ENCODE measurements at regions not wholly inside any gene's neighbourhood (a gene's known extent, or its start where the extent isn't known, plus 50 kb on each side); places are given as distances from the start of the nearest gene placed in this dataset.
"Not testable (repeated sequence)": the region's sequence is repeated elsewhere in the genome, so short reads cannot be mapped to it uniquely, and the experiment has no call there.

- not testable (repeated sequence) for H3K27ac ChIP-seq; H3K4me3 ChIP-seq; ATAC-seq (ENCODE audit: insufficient number of reproducible peaks, low FRiP score, low read depth); DNase-seq (ENCODE audit: low spot score); H3K36me3 ChIP-seq; H3K9me3 ChIP-seq; H3K4me1 ChIP-seq (ENCODE audit: control insufficient read depth in 1 of 2, low read depth in 2 of 2); H3K27me3 ChIP-seq (replicated peaks; ENCODE audit: insufficient read depth)
Measured at GRCh38 chr5:44756097-44756496, 52.6 kb upstream of the MRPS30 start.

DNA sequence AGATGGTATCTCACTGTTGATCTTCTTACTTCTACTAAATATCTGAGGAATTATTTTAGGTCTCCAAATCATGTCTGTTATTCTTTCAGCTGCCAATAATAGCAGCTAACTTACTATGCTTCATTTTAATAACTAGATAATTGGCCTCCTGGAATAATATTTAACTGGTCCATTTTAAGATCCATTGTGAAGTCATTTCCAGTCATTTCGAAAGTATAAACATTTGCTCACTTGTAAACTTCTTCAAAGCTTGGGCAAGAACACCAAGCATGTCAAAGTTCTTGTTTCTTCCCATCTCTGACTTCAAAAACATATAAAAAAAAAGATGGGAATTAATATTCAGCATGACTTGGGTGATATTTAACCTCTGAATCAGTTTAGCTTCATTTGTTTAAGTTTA is 61.4 kb upstream of the MRPS30 start:
- Histone ChIP-seq H3K27ac (no peak overlapping the region), H3K9me3 (no peaks in the 10 kb centered on the region), H3K36me3 (no peaks in the 10 kb centered on the region), H3K4me3 (no peak overlapping the region), H3K27me3 (replicated peaks; ENCODE audit: insufficient read depth) (no peaks in the 10 kb centered on the region), H3K4me1 (ENCODE audit: control insufficient read depth in 1 of 2, low read depth in 2 of 2) (no peaks in the 10 kb centered on the region)
- DNase-seq (ENCODE audit: low spot score) (no peak), ATAC-seq (ENCODE audit: insufficient number of reproducible peaks, low FRiP score, low read depth) (no peak)
- TF ChIP-seq, protein P1, sequence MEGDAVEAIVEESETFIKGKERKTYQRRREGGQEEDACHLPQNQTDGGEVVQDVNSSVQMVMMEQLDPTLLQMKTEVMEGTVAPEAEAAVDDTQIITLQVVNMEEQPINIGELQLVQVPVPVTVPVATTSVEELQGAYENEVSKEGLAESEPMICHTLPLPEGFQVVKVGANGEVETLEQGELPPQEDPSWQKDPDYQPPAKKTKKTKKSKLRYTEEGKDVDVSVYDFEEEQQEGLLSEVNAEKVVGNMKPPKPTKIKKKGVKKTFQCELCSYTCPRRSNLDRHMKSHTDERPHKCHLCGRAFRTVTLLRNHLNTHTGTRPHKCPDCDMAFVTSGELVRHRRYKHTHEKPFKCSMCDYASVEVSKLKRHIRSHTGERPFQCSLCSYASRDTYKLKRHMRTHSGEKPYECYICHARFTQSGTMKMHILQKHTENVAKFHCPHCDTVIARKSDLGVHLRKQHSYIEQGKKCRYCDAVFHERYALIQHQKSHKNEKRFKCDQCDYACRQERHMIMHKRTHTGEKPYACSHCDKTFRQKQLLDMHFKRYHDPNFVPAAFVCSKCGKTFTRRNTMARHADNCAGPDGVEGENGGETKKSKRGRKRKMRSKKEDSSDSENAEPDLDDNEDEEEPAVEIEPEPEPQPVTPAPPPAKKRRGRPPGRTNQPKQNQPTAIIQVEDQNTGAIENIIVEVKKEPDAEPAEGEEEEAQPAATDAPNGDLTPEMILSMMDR (IDR thresholded peaks at IDR 0.05): no peak

DNA sequence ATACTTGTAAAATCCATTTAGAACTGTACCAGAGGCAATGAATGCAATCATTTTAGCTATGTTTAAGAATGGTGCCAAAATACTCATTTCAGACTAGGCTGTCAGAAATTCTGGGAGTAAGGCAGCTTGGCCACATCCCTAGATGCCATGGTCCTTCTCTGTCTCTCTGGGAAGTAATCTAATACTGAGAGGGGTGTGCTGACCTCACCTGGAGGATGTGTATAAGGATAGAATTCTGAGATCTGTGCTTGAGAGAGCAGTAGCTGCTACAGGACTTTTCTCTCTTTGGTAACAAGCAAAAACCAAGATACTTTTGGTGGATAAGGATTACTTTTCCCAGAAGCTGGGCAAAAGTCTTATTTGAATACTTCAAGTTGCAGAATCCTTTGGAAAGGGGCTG is 68.1 kb upstream of the MRPS30 start:
- ATAC-seq (ENCODE audit: insufficient number of reproducible peaks, low FRiP score, low read depth): no peak
- Histone ChIP-seq H3K27me3 (replicated peaks; ENCODE audit: insufficient read depth) (no peaks in the 10 kb centered on the region), H3K4me3 (no peak overlapping the region), H3K27ac (no peak overlapping the region), H3K9me3 (no peaks in the 10 kb centered on the region), H3K4me1 (ENCODE audit: control insufficient read depth in 1 of 2, low read depth in 2 of 2) (no peaks in the 10 kb centered on the region), H3K36me3 (no peaks in the 10 kb centered on the region)
- TF ChIP-seq, protein P1 (IDR thresholded peaks at IDR 0.05): no peak
- DNase-seq (ENCODE audit: low spot score): no peak

DNA sequence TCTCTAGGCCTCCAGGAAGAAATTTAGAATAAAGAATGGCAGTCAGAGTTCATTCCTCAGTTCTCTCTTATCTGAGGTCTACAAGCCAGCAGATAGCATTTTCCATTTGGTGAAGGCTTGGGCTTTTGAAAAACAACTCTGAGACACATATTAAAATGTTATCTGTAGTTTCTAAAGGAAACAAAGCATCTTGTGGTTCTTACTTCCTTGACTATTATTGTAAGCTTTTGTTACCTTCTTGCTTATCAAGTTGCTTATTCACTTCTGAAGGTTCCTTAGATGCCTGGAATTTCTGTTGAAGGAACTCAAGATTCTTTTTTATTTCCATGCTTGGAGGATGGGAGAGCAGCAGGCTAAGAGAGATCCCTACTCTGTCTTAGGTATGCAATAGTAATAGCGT is 79.2 kb upstream of the MRPS30 start:
- ATAC-seq (ENCODE audit: insufficient number of reproducible peaks, low FRiP score, low read depth): no peak
- DNase-seq (ENCODE audit: low spot score): no peak
- peaks cover 3% of the 10 kb centered on the region for H3K9me3 ChIP-seq
- H3K4me1 ChIP-seq (ENCODE audit: control insufficient read depth in 1 of 2, low read depth in 2 of 2): no peaks in the 10 kb centered on the region
- H3K27ac ChIP-seq: no peak overlapping the region
- H3K36me3 ChIP-seq: no peaks in the 10 kb centered on the region
- no peaks in the 10 kb centered on the region for H3K27me3 ChIP-seq (replicated peaks; ENCODE audit: insufficient read depth)
- H3K4me3 ChIP-seq: no peak overlapping the region
- TF ChIP-seq, protein P1 (IDR thresholded peaks at IDR 0.05): no peak

DNA sequence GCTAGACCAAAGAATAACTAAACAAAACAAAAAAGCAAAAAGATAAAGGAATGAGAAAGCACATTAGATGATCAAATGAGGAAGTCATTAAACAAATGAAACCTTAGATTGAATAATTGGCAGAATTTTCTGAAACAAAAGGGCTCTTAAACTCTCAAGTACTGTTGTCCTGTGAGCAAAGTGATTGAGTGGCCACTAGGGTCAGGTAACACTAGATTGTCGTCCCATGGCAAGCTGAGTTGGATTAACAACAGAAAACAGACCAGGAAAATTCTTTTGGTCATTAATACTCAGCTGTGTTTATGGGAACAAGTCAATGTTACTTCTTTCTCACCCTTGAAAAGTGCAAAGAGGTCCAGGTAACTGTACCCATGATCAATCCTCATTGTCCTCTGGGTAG is 81.6 kb upstream of the MRPS30 start:
- peaks cover 3% of the 10 kb centered on the region for H3K9me3 ChIP-seq
- TF ChIP-seq, protein P1 (IDR thresholded peaks at IDR 0.05): no peak
- no peaks in the 10 kb centered on the region for H3K36me3 ChIP-seq
- no peak overlapping the region for H3K27ac ChIP-seq
- ATAC-seq (ENCODE audit: insufficient number of reproducible peaks, low FRiP score, low read depth) (no peak), DNase-seq (ENCODE audit: low spot score) (no peak)
- H3K4me1 ChIP-seq (ENCODE audit: control insufficient read depth in 1 of 2, low read depth in 2 of 2): no peaks in the 10 kb centered on the region
- no peak overlapping the region for H3K4me3 ChIP-seq
- H3K27me3 ChIP-seq (replicated peaks; ENCODE audit: insufficient read depth): no peaks in the 10 kb centered on the region

DNA sequence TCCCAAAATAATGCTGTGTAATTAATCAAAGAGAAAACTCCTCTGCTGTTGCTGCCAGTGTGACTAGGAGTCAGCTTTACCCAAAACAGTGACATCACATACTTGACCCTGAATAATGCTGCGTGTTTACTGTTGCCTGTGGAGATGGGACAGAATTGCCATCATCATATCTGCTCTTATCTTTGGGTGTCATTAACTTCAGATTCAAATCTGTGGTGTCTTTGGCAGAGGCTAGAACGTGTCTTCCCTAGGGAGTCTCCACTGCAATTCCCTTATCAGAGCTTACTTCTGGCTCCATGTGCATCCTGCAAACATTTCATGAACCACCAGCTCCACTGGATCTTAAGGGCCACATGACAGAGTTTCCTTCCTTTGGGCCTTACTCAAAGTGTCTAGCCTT is 88.9 kb upstream of the MRPS30 start:
- Histone ChIP-seq H3K27ac (no peak overlapping the region), H3K36me3 (no peaks in the 10 kb centered on the region), H3K27me3 (replicated peaks; ENCODE audit: insufficient read depth) (no peaks in the 10 kb centered on the region), H3K4me1 (ENCODE audit: control insufficient read depth in 1 of 2, low read depth in 2 of 2) (no peaks in the 10 kb centered on the region), H3K4me3 (no peak overlapping the region), H3K9me3 (no peaks in the 10 kb centered on the region)
- TF ChIP-seq, protein P1 (IDR thresholded peaks at IDR 0.05): no peak
- no peak for ATAC-seq (ENCODE audit: insufficient number of reproducible peaks, low FRiP score, low read depth)
- no peak for DNase-seq (ENCODE audit: low spot score)

All from thoracic aorta (tissue), 2 donors.